ENCODE measurements at regions not wholly inside any gene's neighbourhood (a gene's known extent, or its start where the extent isn't known, plus 50 kb on each side); places are given as distances from the start of the nearest gene placed in this dataset.
"Not testable (repeated sequence)": the region's sequence is repeated elsewhere in the genome, so short reads cannot be mapped to it uniquely, and the experiment has no call there.

DNA sequence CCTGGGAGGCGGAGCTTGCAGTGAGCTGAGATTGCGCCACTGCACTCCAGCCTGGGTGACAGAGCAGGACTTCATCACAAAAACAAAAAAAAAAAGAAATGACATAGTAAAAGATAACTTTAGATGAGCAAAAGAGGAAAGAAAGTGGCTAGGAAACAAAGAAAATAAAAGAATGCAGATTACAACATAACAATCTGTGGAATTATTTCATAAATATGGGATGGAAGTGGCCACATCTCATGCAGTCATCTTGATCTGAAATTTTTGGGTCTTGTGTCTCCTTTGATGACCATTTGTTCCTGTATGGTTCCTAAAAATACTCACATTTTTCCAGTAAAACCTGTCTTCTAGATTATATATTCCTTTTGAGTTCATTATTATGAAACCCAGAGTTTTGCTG is 271.4 kb downstream of the SPRY1 start:
- no peak for DNase-seq (ENCODE audit: low read depth in 2 of 2)

DNA sequence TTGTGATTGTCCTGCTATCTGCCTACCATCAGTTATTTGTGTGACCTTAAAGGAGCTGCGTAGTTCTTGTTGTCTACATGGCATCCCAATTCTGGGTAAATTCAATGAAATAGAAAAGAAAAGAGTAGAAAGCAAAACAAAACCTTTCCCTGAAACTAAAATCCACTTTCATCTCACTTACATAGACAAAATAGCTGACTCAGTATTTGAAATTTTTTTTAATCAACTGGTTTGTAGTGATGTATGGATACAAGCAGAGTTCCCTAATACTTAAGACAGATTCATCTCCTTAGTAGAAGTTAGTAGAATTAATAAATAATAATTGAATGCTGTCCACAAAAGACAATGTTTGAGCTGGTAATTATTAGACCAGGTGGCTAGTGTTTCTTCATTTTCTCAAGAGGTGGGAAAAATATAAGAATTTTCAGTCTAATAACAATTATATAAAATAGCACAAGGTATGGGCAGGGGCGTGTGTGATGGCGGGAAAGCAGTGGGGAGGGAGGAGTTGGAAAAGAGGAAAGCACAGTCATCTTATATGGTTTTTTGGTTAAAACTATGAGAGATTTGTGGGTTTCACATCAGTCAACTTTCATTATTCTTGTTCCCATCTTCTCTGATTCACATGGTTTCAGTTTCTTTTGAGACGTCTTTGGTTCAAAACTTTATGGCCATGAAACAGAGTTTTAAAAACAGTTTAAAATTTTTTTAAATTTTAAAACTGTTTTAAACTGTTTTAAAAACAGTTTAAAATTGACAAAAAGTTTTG is 275.2 kb downstream of the SPRY1 start:
- DNase-seq (ENCODE audit: low read depth in 2 of 2): no peak

DNA sequence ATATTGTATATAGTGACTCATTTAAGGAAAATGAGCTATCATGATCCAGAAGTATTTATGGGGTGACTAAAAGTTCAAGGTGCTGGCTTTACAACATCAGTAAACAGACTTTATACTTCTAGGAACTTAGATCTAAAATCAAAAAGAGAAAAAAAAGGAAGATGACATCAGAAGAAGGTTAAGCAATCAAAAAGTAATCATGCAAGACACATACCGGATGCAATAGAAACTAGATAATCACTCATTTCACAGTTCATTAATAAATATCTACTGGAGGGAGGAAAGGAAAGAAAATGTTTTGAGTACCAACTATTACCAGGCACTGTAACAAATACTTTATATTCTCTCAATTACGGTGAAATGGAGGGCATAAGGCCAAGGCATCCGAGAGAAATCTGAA is 276.4 kb downstream of the SPRY1 start:
- DNase-seq (ENCODE audit: low read depth in 2 of 2): no peak

DNA sequence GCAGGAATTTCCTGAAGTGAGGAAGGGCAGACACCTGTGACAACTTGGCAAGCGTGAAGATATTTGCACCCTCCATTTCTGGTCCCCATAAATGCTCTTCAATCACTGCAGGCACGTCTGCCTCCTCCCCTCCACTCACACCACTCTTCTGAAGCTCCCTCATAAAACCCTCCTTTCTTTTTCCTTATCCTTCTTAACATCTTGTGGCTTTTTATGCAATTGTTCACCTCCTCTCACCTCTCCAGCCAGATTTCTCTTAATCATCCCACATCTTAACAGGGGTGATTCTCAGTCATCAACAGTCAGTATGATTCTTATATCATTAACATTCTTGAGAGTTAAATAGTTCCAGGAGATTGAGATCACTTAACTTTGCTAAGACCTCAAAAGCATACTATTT is 277.4 kb downstream of the SPRY1 start:
- DNase-seq (ENCODE audit: low read depth in 2 of 2): no peak

DNA sequence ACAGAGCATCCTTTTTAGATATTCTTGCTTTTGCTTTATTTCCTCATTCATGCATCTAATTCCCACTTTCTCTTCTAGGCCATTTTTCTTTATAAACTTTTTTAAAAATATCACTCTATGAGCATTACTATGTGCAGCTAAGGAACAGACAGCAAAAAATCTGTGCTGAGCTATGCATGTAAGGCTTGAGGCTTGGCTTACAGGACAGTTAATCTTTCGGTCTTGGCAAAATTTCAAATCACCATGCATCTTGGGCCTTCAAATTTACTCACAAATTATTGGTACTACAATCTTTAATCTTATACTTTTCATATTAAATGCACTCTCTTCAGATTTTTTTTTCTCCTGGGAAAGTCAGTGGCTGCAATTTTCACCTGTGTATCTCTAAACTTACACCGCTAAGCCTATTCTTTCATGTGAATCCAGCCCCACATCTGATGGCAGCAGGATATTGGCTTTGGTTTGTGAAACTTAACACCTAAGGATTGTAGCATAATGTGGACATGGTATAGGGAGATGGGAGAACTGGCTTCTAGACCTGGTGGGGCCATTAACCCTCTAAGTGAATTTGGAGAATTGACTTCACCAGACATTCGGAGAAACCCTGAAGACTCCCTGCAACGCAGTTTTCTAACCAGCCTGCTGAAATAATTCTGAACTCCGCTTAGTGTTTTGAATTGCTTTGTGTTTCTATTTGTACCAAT is 278.3 kb downstream of the SPRY1 start:
- no peak for DNase-seq (ENCODE audit: low read depth in 2 of 2)

DNA sequence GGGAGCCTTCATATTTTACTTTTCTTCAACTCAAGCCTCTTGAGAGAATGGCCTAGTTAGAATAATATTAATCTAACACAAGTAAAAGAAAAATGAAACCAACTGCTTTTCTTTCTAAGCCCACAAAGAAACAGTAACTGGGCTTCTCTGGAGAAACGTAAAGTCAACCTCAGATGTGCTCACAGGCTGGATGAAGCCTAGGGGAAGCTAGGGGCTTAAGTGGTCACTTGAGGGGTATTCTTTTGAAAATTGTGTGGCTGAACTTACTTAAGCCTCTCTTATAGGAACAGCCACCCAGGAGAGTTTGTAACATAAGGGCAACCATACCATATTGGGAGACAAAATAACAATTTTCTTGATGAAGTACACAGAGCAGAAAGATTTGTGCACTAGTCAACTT is 279.0 kb downstream of the SPRY1 start:
- DNase-seq (ENCODE audit: low read depth in 2 of 2): no peak

DNA sequence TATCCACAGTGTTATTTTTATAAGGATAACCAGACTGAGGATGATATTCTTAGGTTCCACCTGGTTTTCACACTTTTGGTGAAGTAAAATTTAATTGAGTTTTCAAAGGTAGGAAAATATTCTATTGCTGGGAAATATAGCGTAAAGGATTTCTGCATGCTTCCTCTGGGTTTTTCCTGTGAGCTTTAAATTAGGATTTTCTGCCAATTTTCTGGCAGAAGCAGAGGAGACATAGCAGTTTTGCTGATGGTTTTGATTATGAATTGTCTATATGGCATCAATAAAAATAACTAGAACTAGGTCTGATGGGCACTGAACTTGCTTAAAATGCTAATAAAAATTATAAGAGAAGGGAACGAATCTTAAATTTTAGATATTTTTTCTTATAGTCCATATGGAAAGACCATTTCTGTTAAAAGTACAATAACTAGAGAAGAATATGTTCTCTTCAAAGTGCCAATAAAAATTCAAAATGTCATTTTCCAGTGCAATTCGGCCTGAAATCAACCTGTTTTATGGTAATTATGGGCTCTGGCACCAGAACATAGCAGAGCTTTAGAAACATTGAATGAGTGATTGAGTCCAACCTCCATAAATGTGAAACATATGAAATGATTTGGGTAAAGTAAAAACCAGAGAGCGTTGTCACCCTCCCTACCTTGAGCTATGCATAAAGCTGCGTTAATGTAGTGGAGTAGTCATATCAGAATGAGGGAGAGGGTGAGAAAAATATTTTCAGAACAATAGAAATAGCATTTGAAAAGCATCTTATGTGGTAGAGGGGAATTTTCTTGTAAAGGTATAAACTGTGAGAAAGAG is 279.7 kb downstream of the SPRY1 start:
- no peak for DNase-seq (ENCODE audit: low read depth in 2 of 2)

DNA sequence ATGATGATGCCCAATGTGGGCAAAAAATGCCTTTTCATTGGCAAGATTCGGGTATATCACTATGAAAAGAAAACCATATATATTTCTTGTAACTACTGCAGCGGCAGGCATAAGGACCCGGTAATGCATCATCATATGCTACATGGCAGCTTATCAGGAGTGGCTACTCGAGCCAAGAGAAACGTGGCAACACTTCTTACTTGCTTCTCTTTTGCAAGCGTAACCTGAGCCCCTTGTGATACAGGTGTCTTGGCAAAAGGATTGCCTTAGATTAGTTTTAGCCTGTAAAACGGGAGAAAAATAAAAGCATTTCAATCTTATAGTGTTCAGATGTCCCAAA is 280.3 kb downstream of the SPRY1 start:
- DNase-seq (ENCODE audit: low read depth in 2 of 2): no peak

DNA sequence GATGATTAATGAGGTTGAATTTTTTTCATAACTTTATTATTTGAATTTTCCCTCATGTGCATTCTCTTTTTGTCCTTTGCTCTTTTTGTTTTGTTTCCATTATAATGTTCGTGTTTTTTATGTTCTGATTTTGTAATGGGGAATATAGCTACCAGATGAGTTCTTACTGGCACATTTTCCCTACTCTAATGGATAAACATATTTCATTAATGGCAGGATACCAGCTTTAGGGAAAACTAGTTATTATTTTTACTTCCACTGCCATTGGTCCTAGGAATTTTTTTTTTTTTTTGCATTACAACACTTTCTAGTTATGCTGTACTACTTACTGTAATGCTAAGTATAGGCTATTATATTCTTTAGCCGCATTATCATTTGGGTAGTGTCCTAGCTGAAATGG is 286.3 kb downstream of the SPRY1 start:
- DNase-seq (ENCODE audit: low read depth in 2 of 2): no peak

DNA sequence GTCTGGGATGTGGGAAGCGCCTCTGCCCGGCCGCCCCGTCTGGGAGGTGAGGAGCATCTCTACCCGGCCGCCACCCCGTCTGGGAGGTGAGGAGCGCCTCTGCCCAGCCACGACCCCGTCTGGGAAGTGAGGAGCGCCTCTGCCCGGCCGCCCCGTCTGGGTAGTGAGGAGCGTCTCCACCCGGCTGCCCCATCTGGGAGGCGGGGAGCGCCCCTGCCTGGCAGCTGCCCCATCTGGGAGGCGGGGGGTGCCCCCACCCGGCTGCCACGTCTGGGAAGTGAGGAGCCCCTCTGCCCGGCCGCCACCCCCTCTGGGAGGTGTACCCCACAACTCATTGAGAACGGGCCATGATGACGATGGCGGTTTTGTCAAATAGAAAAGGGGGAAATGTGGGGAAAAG is 288.3 kb downstream of the SPRY1 start:
- not testable (repeated sequence) for DNase-seq (ENCODE audit: low read depth in 2 of 2)

DNA sequence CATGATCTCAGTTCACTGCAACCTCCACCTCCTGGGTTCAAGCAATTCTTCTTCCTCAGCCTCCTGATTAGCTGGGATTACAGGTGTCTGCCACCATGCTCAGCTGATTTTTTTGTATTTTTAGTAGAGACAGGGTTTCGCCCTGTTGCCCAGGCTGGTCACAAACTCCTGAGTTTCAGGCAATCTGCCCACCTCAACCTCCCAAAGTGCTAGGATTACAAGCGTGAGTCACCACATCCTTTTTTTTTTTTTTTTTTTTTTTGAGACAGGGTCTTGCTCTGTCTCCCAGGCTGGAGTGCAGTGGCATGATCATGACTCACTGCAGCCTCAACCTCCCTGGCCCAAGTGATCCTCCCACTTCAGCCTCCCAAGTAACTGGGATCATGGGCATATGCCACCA is 298.9 kb downstream of the SPRY1 start:
- not testable (repeated sequence) for DNase-seq (ENCODE audit: low read depth in 2 of 2)

DNA sequence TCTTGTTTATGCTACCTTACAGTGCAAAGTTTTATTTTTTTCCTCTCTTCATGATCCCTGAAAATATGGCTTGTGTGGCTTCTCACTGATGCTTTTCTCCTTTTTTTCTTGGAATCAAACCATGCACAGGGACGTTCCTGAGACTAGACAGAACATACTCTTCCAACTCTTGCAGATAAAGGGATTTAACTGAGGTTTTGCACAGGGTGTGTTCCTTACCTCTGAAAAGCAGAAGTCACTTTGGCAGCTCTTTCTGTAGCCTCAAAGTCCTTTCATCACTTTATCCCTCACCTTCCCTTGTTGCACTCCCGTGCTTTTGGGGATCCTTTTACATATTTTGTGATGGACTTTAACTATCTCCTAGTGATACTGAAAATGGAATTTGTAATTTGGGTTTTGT is 300.1 kb downstream of the SPRY1 start:
- no peak for DNase-seq (ENCODE audit: low read depth in 2 of 2)

DNA sequence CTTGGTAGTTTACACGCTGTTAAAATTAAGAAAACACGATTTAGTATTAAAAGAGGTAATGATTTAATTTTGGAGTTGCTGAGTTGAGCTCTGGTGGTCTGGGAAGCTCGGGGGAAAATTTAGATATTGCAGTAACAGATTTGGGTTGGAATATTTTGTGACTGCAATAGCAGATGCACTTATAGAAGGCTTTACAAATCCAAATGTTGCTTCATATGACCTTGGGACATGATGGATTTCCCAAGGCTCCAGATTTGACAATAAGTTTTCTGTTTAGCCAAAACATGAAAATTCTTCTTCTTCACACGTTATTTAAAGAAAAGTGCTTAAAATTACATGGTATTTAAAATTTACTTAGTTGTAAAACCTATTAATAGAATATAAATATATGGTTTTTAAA is 302.0 kb downstream of the SPRY1 start:
- no peak for DNase-seq (ENCODE audit: low read depth in 2 of 2)

DNA sequence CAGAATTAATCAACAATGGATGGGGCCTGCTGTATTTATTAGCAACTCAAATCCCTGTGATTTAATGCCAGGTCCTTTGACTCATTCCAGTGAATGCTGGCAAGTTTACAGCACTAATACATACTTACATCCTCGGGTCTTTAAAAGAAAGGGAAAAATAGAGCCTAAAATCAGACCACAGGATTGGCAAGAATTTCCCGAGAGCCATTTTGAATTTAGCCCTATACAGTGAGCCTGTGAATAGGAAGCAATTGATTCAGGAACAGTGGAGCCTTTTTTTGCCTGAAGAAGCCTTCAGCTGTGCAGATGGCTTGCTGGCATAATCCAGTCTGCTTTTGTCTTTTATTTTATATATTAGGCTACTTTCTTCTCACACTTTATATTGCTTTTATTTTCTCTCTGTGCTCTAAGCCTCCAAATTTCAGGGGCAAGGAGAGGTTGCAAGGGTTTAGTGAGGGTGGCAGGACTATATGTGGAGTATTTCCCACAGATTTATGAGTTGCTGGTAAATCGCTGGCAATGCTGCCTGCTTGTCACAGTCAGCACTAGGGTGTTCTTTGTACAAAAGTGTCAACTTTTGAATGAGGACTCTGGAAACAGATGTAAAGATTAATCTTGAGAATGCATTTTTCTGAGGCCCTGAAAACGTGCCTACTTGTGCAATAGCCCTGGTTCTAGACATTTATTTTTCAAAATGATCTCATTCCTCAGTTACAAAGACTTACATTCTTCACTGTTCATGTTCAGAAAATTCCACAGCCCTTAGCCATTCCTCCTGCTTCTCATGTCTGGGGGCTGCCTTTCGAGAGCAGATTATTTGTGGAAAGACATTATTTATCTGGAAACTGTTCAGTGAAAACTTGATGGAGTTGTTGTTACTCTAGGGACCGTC is 303.5 kb downstream of the SPRY1 start:
- DNase-seq (ENCODE audit: low read depth in 2 of 2): peak; percentile 16 to 66

DNA sequence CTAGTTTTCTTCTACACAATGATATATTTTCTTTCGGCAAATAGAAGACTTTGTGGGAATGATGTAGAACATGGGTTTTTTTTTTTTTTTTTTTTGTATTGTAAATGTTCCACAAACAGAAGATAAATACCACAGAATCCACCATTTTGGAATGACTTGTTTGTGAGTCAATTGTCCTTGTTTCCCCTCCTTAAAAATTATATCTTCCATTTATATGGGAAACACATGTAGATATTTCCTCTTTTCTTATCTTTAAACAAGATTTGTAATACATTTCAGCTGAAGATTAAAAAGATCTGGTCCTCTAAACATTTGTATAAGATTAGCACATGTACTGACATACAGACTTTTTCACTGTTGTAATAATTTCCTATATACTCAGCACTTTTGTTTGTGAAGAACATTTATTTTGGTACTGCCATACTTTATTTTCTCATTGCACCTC is 304.6 kb downstream of the SPRY1 start:
- no peak for DNase-seq (ENCODE audit: low read depth in 2 of 2)

DNA sequence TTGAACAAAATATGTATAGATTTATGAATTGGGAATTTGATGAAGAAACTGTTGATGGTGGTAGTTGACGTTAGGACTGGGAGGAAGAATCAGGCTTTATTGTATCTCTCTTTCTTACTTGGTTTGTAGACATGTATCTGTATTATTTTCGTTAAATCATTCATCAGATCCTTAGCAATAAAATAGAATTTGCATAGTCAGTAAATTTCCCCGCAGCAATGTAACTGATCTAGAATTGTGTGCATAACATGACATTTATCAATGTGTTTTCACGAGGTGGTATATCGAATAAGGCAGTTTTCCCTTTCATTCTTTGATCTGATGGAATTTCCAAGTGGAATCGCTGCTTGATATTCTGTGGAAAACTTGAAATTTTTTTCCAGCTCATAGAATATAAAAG is 308.8 kb downstream of the SPRY1 start:
- DNase-seq (ENCODE audit: low read depth in 2 of 2): no peak

DNA sequence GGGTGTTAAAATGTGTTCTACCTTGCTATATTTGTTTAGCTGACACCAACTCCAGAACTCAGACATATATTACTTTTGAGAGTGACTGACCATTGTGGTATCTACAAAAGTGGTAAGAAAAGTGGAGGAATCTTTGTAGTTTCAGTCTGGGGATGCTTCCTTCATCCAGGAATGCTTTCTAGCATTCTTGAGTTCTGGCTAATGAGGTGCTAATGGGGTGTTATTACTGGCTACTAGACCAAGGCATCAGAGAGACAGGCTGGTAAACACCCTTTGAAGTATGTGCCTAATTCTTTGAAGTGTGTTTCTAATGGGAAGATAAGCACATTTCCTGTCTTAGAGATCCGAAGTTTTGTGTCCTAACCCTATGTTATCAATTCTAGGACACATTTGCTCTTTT is 310.4 kb downstream of the SPRY1 start:
- DNase-seq (ENCODE audit: low read depth in 2 of 2): no peak

DNA sequence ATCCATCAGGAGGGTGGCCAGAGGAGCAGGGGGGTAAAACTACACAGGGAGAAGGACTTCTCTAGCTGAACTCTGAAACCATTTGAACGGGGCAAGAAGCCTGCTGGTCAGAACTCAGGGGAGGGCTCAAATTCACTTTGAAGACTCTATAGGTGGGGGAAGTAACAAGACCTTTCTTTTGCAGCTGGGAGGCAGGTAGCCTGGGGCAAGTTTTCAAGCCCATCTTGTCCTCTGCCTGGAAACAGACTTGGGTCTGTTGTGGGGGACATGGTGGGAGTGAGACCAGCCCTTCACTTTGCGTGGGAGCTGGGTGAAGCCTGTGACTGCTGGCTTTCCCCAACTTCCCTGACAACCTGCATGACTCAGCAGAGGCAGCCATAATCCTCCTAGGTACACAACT is 312.3 kb downstream of the SPRY1 start:
- DNase-seq (ENCODE audit: low read depth in 2 of 2): no peak

DNA sequence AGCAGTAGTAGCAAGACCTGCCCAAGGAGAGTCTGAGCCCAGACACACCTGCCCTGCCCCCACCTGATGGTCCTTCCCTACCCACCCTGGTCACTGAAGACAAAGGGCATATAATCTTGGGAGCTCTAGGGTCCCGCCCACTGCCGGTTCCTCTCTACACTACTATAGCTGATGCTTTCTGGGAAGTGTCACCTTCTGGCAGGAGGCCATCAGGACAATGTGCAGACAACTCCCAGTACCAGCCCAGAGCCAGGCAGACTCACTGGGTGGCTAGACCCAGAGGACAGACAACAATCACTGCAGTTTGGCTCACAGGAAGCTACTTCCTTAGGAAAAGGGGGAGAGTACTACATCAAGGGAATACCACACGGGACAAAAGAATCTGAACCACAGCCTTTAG is 312.7 kb downstream of the SPRY1 start:
- DNase-seq (ENCODE audit: low read depth in 2 of 2): peak in 1 of 2 donors; percentile 51

DNA sequence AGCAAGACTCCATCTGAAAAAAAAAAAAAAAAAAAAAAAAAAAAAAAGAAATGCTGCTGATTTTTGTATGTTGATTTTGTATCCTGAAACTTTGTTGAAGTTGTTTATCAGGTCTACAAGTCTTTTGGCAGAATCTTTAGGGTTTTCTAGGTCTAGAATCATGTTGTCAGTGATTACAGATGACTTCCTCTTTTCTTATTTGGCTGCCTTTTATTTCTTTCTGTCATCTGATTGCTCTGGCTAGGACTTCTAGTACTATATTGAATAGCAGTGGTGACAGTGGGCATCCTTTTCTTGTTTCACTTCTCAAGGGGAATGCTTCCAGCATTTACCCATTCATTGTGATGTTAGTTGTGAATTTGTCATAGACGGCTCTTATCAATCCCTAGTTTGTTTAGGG is 334.4 kb downstream of the SPRY1 start:
- no peak for DNase-seq (ENCODE audit: low read depth in 2 of 2)

DNA sequence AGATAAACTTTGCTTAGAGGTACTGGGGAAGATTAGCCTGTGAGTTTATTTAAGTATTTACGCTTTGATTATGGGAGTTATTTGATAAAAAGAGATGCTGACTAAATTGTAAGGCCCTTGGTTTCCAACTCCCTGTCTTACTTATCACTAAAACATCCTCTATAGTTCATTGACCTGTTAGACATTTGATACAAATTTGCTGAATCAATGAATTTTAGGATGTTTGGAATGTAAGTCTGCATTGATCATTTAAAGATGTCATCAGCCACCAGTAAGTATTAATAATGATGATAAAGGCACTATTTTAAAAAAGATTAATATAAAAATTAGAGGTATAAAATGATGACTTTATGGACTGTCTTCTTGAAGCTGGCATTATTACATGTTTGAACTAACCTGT is 340.6 kb downstream of the SPRY1 start:
- no peak for DNase-seq (ENCODE audit: low read depth in 2 of 2)

DNA sequence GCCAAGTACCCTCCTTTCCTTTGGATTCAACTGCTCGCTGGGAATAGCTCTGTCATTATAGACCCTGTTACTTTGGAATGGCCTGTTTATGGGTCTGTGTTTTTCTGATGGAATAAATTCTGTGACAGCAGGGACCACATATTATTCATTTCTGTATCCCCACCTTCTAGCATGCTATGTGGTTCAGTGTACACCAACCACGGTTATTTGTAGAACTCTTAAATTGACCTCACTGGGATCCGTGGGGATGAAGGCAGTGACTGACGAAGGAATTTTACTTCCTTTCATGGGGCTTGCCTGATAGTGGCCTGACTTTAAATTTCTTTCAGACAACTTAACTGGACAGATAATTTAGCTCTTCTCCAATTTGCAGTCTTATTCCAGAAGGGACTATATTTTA is 343.2 kb downstream of the SPRY1 start:
- no peak for DNase-seq (ENCODE audit: low read depth in 2 of 2)
